Osteocyte (in vitro differentiated cells): ENCODE measurements at regions not wholly inside any gene's neighbourhood (a gene's known extent, or its start where the extent isn't known, plus 50 kb on each side); places are given as distances from the start of the nearest gene placed in this dataset.

ENCODE experiments used
- DNase-seq: peaks from one replicate; pipeline ENCODE4 v3.0.0; 2021; ENCODE audit warnings: mixed read lengths; ENCODE audit not compliant: unreplicated experiment; ENCODE audit errors: extremely low spot score
- H3K27ac Mint-ChIP-seq: one replicate; pipeline ENCODE4 v1.8.0; 2021; ENCODE audit warnings: mild to moderate bottlenecking, mixed read lengths; ENCODE audit not compliant: unreplicated experiment
- H3K27me3 Mint-ChIP-seq: one replicate; pipeline ENCODE4 v1.8.0; 2021; ENCODE audit warnings: mixed read lengths; ENCODE audit not compliant: unreplicated experiment
- H3K36me3 Mint-ChIP-seq: one replicate; pipeline ENCODE4 v1.8.0; 2021; ENCODE audit warnings: mixed read lengths; ENCODE audit not compliant: unreplicated experiment
- H3K4me1 Mint-ChIP-seq: one replicate; pipeline ENCODE4 v1.8.0; 2021; ENCODE audit warnings: mixed read lengths; ENCODE audit not compliant: unreplicated experiment
- H3K4me3 Mint-ChIP-seq: one replicate; pipeline ENCODE4 v1.8.0; 2021; ENCODE audit warnings: mild to moderate bottlenecking, moderate library complexity, mixed read lengths; ENCODE audit not compliant: unreplicated experiment
- H3K9me3 Mint-ChIP-seq: one replicate; pipeline ENCODE4 v1.8.0; 2021; ENCODE audit warnings: mixed read lengths; ENCODE audit not compliant: unreplicated experiment
- TF ChIP-seq, protein P1 (sequence below): fragments of 200-600 bp; sonication (generic); IDR thresholded peaks from 2 replicates; pipeline ENCODE4 v1.5.0; 2021; ENCODE audit warnings: antibody characterized with exemption, mild to moderate bottlenecking, moderate library complexity

DNA sequence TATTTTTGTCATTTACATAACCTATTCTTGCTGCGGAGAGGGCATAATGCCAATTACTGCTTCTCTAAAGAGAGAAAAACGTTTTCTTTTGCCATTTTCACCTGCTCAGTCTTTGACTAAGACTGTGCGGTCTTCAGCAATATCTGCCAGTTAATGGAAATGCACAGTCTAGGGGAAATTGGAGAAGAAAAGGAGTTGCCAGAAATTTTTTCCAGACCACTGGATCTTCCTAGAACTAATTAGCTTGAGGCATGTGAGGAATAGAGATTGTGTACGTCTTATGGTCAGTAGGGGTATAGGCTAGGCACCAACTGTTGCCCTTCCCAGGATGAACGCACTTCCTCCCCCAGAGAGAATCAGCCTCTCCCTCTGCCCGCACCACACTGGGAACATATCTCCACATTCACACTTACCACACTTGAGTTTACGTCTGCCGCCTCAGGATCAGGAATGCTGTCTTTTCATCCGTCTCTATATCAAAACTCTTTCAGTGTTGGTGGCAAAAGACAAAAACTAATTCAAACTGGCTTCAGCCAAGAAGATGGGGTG lies 67.9 kb upstream of the E2F3 start:
- peaks cover 3% of the 10 kb centered on the region for H3K27me3 Mint-ChIP-seq
- TF ChIP-seq, protein P1, sequence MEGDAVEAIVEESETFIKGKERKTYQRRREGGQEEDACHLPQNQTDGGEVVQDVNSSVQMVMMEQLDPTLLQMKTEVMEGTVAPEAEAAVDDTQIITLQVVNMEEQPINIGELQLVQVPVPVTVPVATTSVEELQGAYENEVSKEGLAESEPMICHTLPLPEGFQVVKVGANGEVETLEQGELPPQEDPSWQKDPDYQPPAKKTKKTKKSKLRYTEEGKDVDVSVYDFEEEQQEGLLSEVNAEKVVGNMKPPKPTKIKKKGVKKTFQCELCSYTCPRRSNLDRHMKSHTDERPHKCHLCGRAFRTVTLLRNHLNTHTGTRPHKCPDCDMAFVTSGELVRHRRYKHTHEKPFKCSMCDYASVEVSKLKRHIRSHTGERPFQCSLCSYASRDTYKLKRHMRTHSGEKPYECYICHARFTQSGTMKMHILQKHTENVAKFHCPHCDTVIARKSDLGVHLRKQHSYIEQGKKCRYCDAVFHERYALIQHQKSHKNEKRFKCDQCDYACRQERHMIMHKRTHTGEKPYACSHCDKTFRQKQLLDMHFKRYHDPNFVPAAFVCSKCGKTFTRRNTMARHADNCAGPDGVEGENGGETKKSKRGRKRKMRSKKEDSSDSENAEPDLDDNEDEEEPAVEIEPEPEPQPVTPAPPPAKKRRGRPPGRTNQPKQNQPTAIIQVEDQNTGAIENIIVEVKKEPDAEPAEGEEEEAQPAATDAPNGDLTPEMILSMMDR, result no peak

DNA sequence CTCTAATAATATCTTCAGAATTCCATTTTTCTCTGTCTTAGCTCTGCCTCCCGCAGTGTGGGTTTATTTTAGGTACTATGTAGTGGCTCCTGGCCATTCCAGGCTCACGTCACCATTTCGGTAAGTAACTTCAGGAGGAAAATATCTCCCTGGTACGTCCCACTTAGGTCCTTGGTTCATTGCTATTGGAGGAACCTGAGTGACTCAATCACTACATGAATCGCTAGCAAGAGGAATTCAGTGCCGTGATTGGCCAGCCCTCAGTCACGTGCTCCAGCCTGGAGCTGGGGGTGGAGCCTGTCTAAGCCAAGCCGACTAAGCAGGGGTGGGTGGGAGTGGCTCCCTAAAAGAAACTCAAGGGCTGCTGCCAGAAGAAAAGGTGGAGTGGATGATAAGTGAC lies 67.3 kb upstream of the E2F3 start:
- TF ChIP-seq, protein P1, result no peak
- Mint-ChIP-seq H3K4me3 (no peak overlapping the region), H3K27me3 (no peaks in the 10 kb centered on the region), H3K27ac (no peak overlapping the region), H3K9me3 (no peaks in the 10 kb centered on the region), H3K36me3 (no peaks in the 10 kb centered on the region), H3K4me1 (peaks cover 2% of the 10 kb centered on the region)
- no peak for DNase-seq

More for the DNA sequence above, 67.9 kb upstream of the E2F3 start:
- no peak overlapping the region for H3K4me3 Mint-ChIP-seq
- H3K27ac Mint-ChIP-seq, result no peak overlapping the region
- H3K36me3 Mint-ChIP-seq, result no peaks in the 10 kb centered on the region
- H3K9me3 Mint-ChIP-seq, result no peaks in the 10 kb centered on the region
- no peak for DNase-seq
- H3K4me1 Mint-ChIP-seq, result peaks cover 2% of the 10 kb centered on the region

DNA sequence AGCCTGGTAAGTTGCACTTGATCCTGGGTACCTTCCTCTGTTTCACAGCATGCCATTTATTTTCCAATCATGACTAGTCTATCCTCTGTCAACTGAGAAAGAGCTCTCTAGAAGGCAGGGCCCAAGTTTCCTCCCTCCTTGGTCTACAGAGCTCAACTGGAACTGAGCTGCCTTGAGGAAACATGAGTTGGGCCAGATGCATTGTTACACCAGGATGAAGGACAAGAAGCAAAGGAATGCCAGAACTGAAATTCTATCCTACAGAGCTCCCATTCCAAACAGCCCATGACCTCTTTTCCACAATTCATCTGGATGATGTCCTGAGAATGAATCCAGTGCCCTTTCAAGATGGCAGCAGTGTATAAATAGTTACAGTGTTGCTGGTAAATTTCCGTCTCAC lies 66.7 kb upstream of the E2F3 start:
- Mint-ChIP-seq H3K27ac (no peak overlapping the region), H3K4me1 (peaks cover 2% of the 10 kb centered on the region)

DNA sequence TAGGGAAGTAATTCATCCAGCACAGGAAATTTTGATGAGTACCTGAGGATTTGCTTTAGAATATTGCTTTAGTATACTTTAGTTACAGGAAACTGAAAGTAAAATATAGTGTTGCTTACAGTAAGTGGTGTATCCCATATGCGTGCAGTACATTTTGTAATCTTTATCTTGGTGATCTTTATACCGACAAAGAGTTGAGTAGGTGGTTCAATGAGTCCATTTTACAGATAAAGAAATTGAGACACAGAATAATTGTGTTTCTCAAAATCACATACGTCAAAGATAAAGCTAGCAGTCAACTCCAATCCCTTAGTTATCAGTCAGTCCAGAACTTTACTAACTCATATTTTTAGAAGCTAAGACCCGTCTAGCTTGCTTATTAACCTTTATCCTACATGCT lies 65.8 kb upstream of the E2F3 start:
- TF ChIP-seq, protein P1, result no peak
- H3K27ac Mint-ChIP-seq, result no peak overlapping the region
- H3K9me3 Mint-ChIP-seq, result peaks cover 6% of the 10 kb centered on the region
- DNase-seq, result no peak
- no peaks in the 10 kb centered on the region for H3K27me3 Mint-ChIP-seq
- H3K4me1 Mint-ChIP-seq, result peaks cover 2% of the 10 kb centered on the region
- no peak overlapping the region for H3K4me3 Mint-ChIP-seq
- H3K36me3 Mint-ChIP-seq, result no peaks in the 10 kb centered on the region

More for the DNA sequence above, 66.7 kb upstream of the E2F3 start:
- no peak for DNase-seq
- no peak overlapping the region for H3K4me3 Mint-ChIP-seq
- H3K36me3 Mint-ChIP-seq, result no peaks in the 10 kb centered on the region
- peaks cover 5% of the 10 kb centered on the region for H3K9me3 Mint-ChIP-seq
- TF ChIP-seq, protein P1, result no peak
- no peaks in the 10 kb centered on the region for H3K27me3 Mint-ChIP-seq

DNA sequence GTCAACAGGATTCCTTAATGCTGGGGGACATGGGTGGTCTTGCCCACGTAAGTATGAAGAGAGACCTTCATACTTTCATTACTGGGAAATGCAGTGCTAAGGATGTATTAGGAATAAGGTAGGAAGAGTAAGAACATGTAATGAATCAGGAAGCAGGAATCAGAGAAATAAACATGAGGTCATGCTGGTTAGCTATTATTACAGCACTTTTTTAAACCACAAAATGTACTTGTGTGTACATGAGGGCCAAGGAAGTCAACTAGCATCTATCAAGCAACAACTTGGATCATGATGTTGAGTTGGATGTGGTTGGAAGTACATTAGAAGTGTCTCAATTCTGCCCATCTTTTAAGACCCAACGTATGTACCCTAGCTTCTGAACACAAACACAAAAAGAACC lies 63.5 kb upstream of the E2F3 start:
- DNase-seq, result no peak
- H3K27ac Mint-ChIP-seq, result no peak overlapping the region

More for the DNA sequence above, 63.5 kb upstream of the E2F3 start:
- Mint-ChIP-seq H3K4me3 (no peak overlapping the region), H3K36me3 (no peaks in the 10 kb centered on the region), H3K4me1 (peaks cover 2% of the 10 kb centered on the region), H3K27me3 (no peaks in the 10 kb centered on the region), H3K9me3 (peaks cover 6% of the 10 kb centered on the region)
- TF ChIP-seq, protein P1, result no peak
